AG10803 (cell line): ENCODE measurements at regions not wholly inside any gene's neighbourhood (a gene's known extent, or its start where the extent isn't known, plus 50 kb on each side); places are given as distances from the start of the nearest gene placed in this dataset.
A peak's percentile ranks its signal among the peaks of the same experiment; 100 is the strongest.

ENCODE experiments used
- DNase-seq: peaks from one replicate; pipeline ENCODE4 v3.0.0; 2010; ENCODE audit warnings: low read depth
- H3K4me3 ChIP-seq: 2 replicates; pipeline ENCODE4 v1.5.1; 2011; ENCODE audit warnings: mild to moderate bottlenecking, low read length, control low read depth
- CTCF ChIP-seq: conservative IDR thresholded peaks from 2 replicates; pipeline ENCODE4 v1.5.1; 2011; ENCODE audit warnings: mild to moderate bottlenecking, low read length, control low read depth, inconsistent platforms

GRCh38 chr7:96901822-96902445 is 103.4 kb upstream of the DLX6 start:
- TF ChIP-seq CTCF, result no peak
- no peak for DNase-seq
- H3K4me3 ChIP-seq, result no peak overlapping the region

- no peak for TF ChIP-seq CTCF
- no peak overlapping the region for H3K4me3 ChIP-seq
- DNase-seq, result no peak
Measured at GRCh38 chr7:96903906-96904305, 101.4 kb upstream of the DLX6 start.

- no peak for TF ChIP-seq CTCF
- DNase-seq, result peak; percentile 23
- H3K4me3 ChIP-seq, result no peak overlapping the region
Measured at GRCh38 chr7:96910486-96910885, 94.9 kb upstream of the DLX6 start.

GRCh38 chr7:96915029-96915428 is 90.3 kb upstream of the DLX6 start:
- TF ChIP-seq CTCF, result no peak
- no peak overlapping the region for H3K4me3 ChIP-seq
- DNase-seq, result no peak

GRCh38 chr7:96920064-96920463 is 85.3 kb upstream of the DLX6 start:
- no peak overlapping the region for H3K4me3 ChIP-seq
- TF ChIP-seq CTCF, result no peak
- DNase-seq, result no peak

- no peak overlapping the region for H3K4me3 ChIP-seq
- TF ChIP-seq CTCF, result no peak
- DNase-seq, result no peak
Measured at GRCh38 chr7:96920713-96921112, 84.6 kb upstream of the DLX6 start.

- no peak overlapping the region for H3K4me3 ChIP-seq
- TF ChIP-seq CTCF, result no peak
- no peak for DNase-seq
Measured at GRCh38 chr7:96921231-96921630, 84.1 kb upstream of the DLX6 start.
